Nephron (organoid): ENCODE measurements at regions not wholly inside any gene's neighbourhood (a gene's known extent, or its start where the extent isn't known, plus 50 kb on each side); places are given as distances from the start of the nearest gene placed in this dataset.

Experiments used
- H3K27ac Mint-ChIP-seq, 3 experiments: 2 replicates each; pipeline ENCODE4 v1.8.0; 2020; ENCODE audit warnings: mixed read lengths in 3 of 3, mild to moderate bottlenecking in 2 of 3, moderate library complexity in 1 of 3
- H3K27me3 Mint-ChIP-seq: 2 replicates; pipeline ENCODE4 v1.8.0; 2021; ENCODE audit warnings: low read depth, mild to moderate bottlenecking, moderate library complexity, mixed read lengths
- H3K36me3 Mint-ChIP-seq: 2 replicates; pipeline ENCODE4 v1.8.0; 2020; ENCODE audit warnings: low read depth, mixed read lengths
- H3K4me1 Mint-ChIP-seq: 2 replicates; pipeline ENCODE4 v1.8.0; 2020; ENCODE audit warnings: mixed read lengths
- H3K4me3 Mint-ChIP-seq, 3 experiments: 2 replicates each; pipeline ENCODE4 v1.8.0; 2020; ENCODE audit warnings: mild to moderate bottlenecking in 3 of 3, mixed read lengths in 3 of 3, moderate library complexity in 2 of 3
- H3K9me3 Mint-ChIP-seq: 2 replicates; pipeline ENCODE4 v1.8.0; 2020; ENCODE audit warnings: mixed read lengths
- TF ChIP-seq, protein P1 (sequence below), 3 experiments: fragments of 200-600 bp; sonication (generic); IDR thresholded peaks; one replicate each; pipeline ENCODE4 v1.5.0; 2021; ENCODE audit warnings: antibody characterized with exemption in 3 of 3; ENCODE audit not compliant: unreplicated experiment in 3 of 3

DNA sequence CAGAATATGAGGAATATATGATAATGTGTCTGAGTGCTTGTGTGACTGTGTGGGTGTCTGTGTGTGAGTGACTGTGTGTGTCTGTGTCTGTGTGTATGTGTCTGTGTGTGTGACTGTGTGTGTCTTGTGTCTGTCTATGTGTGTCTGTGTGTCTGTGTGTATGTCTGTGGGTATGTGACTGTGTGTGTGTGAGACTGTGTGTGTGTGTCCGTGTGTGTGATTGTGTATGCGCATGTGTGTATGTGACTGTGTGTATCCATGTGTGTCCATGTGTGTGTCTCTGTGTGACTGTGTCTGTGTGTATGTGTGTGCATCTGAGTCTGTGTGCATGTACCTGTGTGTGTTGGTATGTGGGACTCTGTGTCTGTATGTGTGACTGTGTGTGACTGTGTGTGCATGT, 1361.2 kb upstream of the TMEM132C start:
- Mint-ChIP-seq H3K9me3 (no peaks in the 10 kb centered on the region), H3K27me3 (peaks cover 9% of the 10 kb centered on the region), H3K4me1 (no peaks in the 10 kb centered on the region), H3K36me3 (no peaks in the 10 kb centered on the region), H3K27ac (no peak overlapping the region), H3K4me3 (no peak overlapping the region)
- TF ChIP-seq, protein P1, sequence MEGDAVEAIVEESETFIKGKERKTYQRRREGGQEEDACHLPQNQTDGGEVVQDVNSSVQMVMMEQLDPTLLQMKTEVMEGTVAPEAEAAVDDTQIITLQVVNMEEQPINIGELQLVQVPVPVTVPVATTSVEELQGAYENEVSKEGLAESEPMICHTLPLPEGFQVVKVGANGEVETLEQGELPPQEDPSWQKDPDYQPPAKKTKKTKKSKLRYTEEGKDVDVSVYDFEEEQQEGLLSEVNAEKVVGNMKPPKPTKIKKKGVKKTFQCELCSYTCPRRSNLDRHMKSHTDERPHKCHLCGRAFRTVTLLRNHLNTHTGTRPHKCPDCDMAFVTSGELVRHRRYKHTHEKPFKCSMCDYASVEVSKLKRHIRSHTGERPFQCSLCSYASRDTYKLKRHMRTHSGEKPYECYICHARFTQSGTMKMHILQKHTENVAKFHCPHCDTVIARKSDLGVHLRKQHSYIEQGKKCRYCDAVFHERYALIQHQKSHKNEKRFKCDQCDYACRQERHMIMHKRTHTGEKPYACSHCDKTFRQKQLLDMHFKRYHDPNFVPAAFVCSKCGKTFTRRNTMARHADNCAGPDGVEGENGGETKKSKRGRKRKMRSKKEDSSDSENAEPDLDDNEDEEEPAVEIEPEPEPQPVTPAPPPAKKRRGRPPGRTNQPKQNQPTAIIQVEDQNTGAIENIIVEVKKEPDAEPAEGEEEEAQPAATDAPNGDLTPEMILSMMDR (IDR thresholded peaks at IDR 0.05; ENCODE audit: unreplicated experiment in 3 of 3) = no peak

DNA sequence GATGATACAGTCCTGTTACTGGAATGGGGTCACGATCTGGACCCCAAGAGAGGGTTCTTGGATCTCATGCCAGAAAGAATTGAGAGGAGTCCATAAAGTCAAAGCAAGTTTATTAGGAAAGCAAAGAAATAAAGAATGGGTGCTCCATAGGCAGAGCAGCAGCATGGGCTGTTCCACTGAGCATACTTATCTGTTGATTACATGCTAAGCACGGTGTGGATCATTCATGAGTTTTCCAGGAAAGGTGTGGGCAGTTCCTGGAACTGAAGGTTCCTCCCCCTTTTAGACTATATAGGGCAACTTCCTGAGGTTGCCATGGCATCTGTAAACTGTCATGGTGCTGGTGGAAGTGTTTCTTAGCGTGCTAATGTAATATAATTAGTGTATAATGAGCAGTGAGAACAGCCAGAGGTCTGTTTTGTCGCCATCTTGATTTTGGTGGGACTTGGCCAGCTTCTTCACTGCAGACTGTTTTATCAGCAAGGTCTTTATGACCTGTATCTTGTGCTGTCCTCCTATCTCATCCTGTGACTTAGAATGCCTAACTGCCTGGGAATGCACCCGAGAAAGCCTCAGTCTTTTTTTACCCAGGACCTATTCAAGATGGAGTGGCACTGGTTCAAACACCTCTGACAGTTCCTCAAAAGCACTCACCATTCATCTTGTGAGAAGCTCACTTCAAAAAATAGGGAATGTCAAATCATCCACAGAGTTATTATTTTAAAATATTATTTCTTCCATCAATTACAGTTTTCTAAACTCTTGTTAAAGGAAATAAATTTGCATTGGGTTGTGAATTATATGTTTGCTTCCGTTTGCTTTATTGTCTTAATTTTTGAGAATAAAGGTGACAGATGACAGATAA, 1358.8 kb upstream of the TMEM132C start:
- Mint-ChIP-seq H3K27ac (no peak overlapping the region), H3K36me3 (no peaks in the 10 kb centered on the region), H3K9me3 (peaks cover 3% of the 10 kb centered on the region), H3K4me1 (no peaks in the 10 kb centered on the region), H3K4me3 (no peak overlapping the region), H3K27me3 (peaks cover 4% of the 10 kb centered on the region)
- TF ChIP-seq, protein P1 (IDR thresholded peaks at IDR 0.05; ENCODE audit: unreplicated experiment in 3 of 3) = no peak

DNA sequence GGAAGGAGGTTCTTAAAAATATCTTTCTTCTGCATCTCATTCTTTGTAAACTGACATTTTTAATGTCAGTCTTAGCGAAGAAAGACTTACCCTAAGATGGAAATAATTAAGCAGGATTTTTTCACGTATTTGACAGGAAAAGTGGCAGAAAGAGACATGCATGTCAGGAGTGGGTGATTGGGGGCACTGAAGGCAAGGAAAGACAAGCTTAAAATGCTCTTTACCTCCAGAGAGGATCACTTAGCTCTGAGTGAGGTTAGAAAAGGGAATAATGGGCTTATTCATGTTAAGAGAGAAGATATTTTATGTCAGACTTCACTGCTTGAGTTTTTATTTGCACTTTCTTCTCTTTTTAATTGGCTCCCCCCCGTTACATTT, 1358.2 kb upstream of the TMEM132C start:
- no peaks in the 10 kb centered on the region for H3K36me3 Mint-ChIP-seq
- TF ChIP-seq, protein P1 (IDR thresholded peaks at IDR 0.05; ENCODE audit: unreplicated experiment in 3 of 3) = no peak

DNA sequence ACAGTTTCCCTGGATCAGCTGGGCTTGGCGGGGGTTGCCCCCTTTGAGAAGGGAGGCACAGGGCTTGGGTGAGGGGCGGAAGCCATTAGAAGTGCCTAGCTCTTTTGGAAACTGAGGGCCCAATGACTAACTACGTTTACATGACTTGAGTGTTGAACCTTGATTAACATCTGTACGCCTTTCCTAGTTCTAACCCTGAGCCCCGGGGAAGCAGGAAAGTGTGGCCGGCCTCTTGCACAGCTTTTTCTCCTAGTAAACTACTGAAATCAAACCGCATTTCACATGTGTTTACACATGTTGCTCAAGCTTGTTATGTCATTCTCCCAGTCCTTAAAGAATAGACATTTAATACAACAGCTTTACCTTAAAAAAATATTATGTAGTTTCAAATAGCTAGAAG, 1356.4 kb upstream of the TMEM132C start:
- H3K9me3 Mint-ChIP-seq = peaks cover 3% of the 10 kb centered on the region
- H3K27ac Mint-ChIP-seq = no peak overlapping the region
- H3K4me1 Mint-ChIP-seq = no peaks in the 10 kb centered on the region
- no peaks in the 10 kb centered on the region for H3K36me3 Mint-ChIP-seq
- TF ChIP-seq, protein P1 (IDR thresholded peaks at IDR 0.05; ENCODE audit: unreplicated experiment in 3 of 3) = no peak
- H3K4me3 Mint-ChIP-seq = no peak overlapping the region
- H3K27me3 Mint-ChIP-seq = peaks cover 4% of the 10 kb centered on the region

More for the DNA sequence above, 1358.2 kb upstream of the TMEM132C start:
- H3K4me1 Mint-ChIP-seq = no peaks in the 10 kb centered on the region
- no peak overlapping the region for H3K4me3 Mint-ChIP-seq
- no peak overlapping the region for H3K27ac Mint-ChIP-seq
- H3K27me3 Mint-ChIP-seq = peaks cover 4% of the 10 kb centered on the region
- peaks cover 3% of the 10 kb centered on the region for H3K9me3 Mint-ChIP-seq

DNA sequence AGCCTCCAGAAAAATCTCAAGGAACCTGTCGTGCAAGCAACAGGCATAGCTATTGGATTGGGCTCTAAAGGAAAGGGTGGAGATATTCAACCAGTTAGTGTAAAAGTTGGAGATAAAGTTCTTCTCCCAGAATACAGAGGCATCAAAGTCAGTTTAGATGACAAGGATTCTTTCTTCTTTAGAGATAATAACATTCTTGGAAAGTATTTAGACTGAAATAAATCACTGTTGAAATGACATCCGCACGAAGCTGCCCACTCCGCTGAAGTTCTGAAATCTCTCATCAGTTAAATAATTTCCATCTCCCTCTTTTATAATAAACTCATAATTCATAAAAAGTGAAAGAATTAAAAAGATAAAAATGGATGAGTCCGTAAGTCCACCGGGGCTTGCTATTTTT, 1354.9 kb upstream of the TMEM132C start:
- H3K4me1 Mint-ChIP-seq = no peaks in the 10 kb centered on the region
- H3K36me3 Mint-ChIP-seq = no peaks in the 10 kb centered on the region
- no peak overlapping the region for H3K27ac Mint-ChIP-seq
- TF ChIP-seq, protein P1 (IDR thresholded peaks at IDR 0.05; ENCODE audit: unreplicated experiment in 3 of 3) = no peak
- H3K4me3 Mint-ChIP-seq = no peak overlapping the region
- peaks cover 2% of the 10 kb centered on the region for H3K27me3 Mint-ChIP-seq
- H3K9me3 Mint-ChIP-seq = peaks cover 3% of the 10 kb centered on the region
